ENCODE measurements at regions not wholly inside any gene's neighbourhood (a gene's known extent, or its start where the extent isn't known, plus 50 kb on each side); places are given as distances from the start of the nearest gene placed in this dataset.
"Not testable (repeated sequence)": the region's sequence is repeated elsewhere in the genome, so short reads cannot be mapped to it uniquely, and the experiment has no call there.

- DNase-seq = no peak
Observed at GRCh38 chr11:69905611-69906452, 86.6 kb upstream of the FGF3 start.

- DNase-seq = no peak
Observed at GRCh38 chr11:69906453-69906907, 87.3 kb upstream of the FGF3 start.

- DNase-seq = no peak
Observed at GRCh38 chr11:69907611-69908010, 88.4 kb upstream of the FGF3 start.

GRCh38 chr11:69908511-69909220 is 89.5 kb upstream of the FGF3 start:
- DNase-seq = no peak

GRCh38 chr11:69909561-69910518 is 90.6 kb upstream of the FGF3 start:
- DNase-seq = peak; percentile 12

- no peak for DNase-seq
Observed at GRCh38 chr11:69910519-69911309, 91.5 kb upstream of the FGF3 start.

GRCh38 chr11:69911310-69912160 is 92.3 kb upstream of the FGF3 start:
- no peak for DNase-seq

GRCh38 chr11:69912161-69912910 is 93.1 kb upstream of the FGF3 start:
- no peak for DNase-seq

GRCh38 chr11:69912911-69913451 is 93.8 kb upstream of the FGF3 start:
- no peak for DNase-seq

GRCh38 chr11:69913591-69914285 is 94.5 kb upstream of the FGF3 start:
- no peak for DNase-seq

GRCh38 chr11:69914286-69915150 is 95.3 kb upstream of the FGF3 start:
- no peak for DNase-seq

GRCh38 chr11:69915151-69915500 is 95.9 kb upstream of the FGF3 start:
- no peak for DNase-seq

GRCh38 chr11:69915501-69916250 is 96.5 kb upstream of the FGF3 start:
- DNase-seq = peak; percentile 22

- DNase-seq = not testable (repeated sequence)
Observed at GRCh38 chr11:69916251-69916649, 97.0 kb upstream of the FGF3 start.

- DNase-seq = no peak
Observed at GRCh38 chr11:69916806-69917387, 97.7 kb upstream of the FGF3 start.

GRCh38 chr11:69917529-69917928 is 98.3 kb upstream of the FGF3 start:
- no peak for DNase-seq

- no peak for DNase-seq
Observed at GRCh38 chr11:69918231-69918937, 99.2 kb upstream of the FGF3 start.
